WERI-Rb-1 (cell line): ENCODE measurements at regions not wholly inside any gene's neighbourhood (a gene's known extent, or its start where the extent isn't known, plus 50 kb on each side); places are given as distances from the start of the nearest gene placed in this dataset.

ENCODE experiments used
- DNase-seq: peaks from one replicate; pipeline ENCODE4 v3.0.0-alpha.2; 2020
- H3K27ac ChIP-seq: fragments of 250-450 bp; sonication (Bioruptor Pico); 2 replicates; pipeline ENCODE4 v1.5.1; 2020; ENCODE audit warnings: mild to moderate bottlenecking, moderate library complexity
- H3K27me3 ChIP-seq: fragments of 250-450 bp; sonication (Bioruptor Pico); 2 replicates; pipeline ENCODE4 v1.5.1; 2021; ENCODE audit warnings: mild to moderate bottlenecking, low read depth, moderate library complexity; ENCODE audit not compliant: insufficient read depth, severe bottlenecking
- H3K36me3 ChIP-seq: fragments of 250-450 bp; sonication (Bioruptor Pico); 2 replicates; pipeline ENCODE4 v1.5.1; 2020; ENCODE audit warnings: mild to moderate bottlenecking, moderate library complexity
- H3K4me3 ChIP-seq: 2 replicates; pipeline ENCODE4 v1.5.1; 2011; ENCODE audit warnings: low read depth, mild to moderate bottlenecking, control low read depth, low read length
- H3K9me3 ChIP-seq: fragments of 250-450 bp; sonication (Bioruptor Pico); 2 replicates; pipeline ENCODE4 v1.5.1; 2021; ENCODE audit warnings: mild to moderate bottlenecking, moderate library complexity; ENCODE audit not compliant: severe bottlenecking
- CTCF ChIP-seq: IDR thresholded peaks from 2 replicates; pipeline ENCODE4 v1.5.1; 2011; ENCODE audit warnings: low read depth, mild to moderate bottlenecking, control low read depth, inconsistent platforms, low read length

GRCh38 chr6:129771678-129772077 lies 61.7 kb upstream of the ARHGAP18 start:
- Histone ChIP-seq H3K4me3 (no peak overlapping the region), H3K27ac (no peak overlapping the region), H3K27me3 (no peaks in the 10 kb centered on the region), H3K9me3 (no peaks in the 10 kb centered on the region), H3K36me3 (no peaks in the 10 kb centered on the region)
- DNase-seq, result no peak
- no peak for TF ChIP-seq CTCF

GRCh38 chr6:129767776-129768485 lies 58.0 kb upstream of the ARHGAP18 start:
- peak overlapping the region; percentile 59 for H3K4me3 ChIP-seq
- TF ChIP-seq CTCF, result no peak

GRCh38 chr6:129766959-129767728 lies 57.2 kb upstream of the ARHGAP18 start:
- Histone ChIP-seq H3K27ac (no peak overlapping the region), H3K27me3 (no peaks in the 10 kb centered on the region), H3K9me3 (no peaks in the 10 kb centered on the region), H3K4me3 (peak overlapping the region; percentile 59), H3K36me3 (no peaks in the 10 kb centered on the region)
- DNase-seq, result peak; percentile 51
- TF ChIP-seq CTCF, result no peak

More at GRCh38 chr6:129767776-129768485, 58.0 kb upstream of the ARHGAP18 start:
- Histone ChIP-seq H3K27ac (no peak overlapping the region), H3K36me3 (no peaks in the 10 kb centered on the region), H3K27me3 (no peaks in the 10 kb centered on the region), H3K9me3 (no peaks in the 10 kb centered on the region)
- DNase-seq, result peak; percentile 22

- Histone ChIP-seq H3K36me3 (no peaks in the 10 kb centered on the region), H3K27me3 (no peaks in the 10 kb centered on the region), H3K9me3 (no peaks in the 10 kb centered on the region), H3K4me3 (no peak overlapping the region), H3K27ac (no peak overlapping the region)
- TF ChIP-seq CTCF, result no peak
- DNase-seq, result no peak
These were observed 54.9 kb upstream of the ARHGAP18 start for GRCh38 chr6:129764761-129765407.

- no peak for TF ChIP-seq CTCF
- Histone ChIP-seq H3K4me3 (no peak overlapping the region), H3K27me3 (no peaks in the 10 kb centered on the region)
These were observed 50.0 kb upstream of the ARHGAP18 start for GRCh38 chr6:129759796-129760605.

More at GRCh38 chr6:129759796-129760605, 50.0 kb upstream of the ARHGAP18 start:
- Histone ChIP-seq H3K36me3 (no peaks in the 10 kb centered on the region), H3K27ac (no peak overlapping the region), H3K9me3 (no peaks in the 10 kb centered on the region)
- DNase-seq, result no peak
